ENCODE measurements at regions not wholly inside any gene's neighbourhood (a gene's known extent, or its start where the extent isn't known, plus 50 kb on each side); places are given as distances from the start of the nearest gene placed in this dataset.

DNA sequence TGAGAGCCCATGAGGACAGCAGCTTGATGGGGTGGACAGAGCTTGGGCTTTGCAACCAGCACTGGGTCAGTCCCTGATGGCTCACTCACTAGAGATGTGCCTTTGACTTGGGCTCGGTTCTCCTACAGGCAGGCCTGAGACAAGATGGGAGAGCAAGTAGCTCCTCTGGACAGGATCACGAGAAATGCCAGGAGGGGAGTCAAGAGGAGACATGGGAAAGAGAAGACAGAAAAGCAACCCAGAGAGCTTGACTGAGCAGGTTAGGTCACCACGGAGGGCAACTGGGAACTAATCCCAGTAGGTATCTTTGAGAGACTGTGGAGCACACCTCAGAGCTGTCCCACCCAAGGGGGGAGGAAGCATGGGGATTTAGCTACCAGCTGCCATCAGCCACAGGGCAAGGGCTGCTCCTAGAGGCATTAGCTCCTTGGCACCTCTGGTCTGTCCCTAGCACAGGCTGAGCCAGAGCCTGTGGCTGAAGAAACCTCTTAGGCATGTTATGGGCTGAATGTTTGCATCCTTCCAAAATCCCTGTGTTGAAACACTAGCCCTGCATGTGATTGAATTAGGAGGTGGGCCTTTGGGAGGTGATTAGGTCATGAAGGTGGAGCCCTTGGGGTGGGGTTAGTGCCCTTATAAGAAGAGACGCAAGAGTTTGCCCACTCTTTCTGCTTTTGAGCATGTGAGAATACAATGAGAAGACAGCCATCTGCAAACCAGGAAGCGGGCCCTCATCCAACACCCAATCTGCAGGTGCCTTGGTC, 145.6 kb downstream of the SMIM20 start:
- Histone ChIP-seq H3K4me1 (no peaks in the 10 kb centered on the region), H3K4me3 (no peak overlapping the region), H3K4me2 (no peak overlapping the region), H3K9me3 (no peaks in the 10 kb centered on the region), H3K27ac (no peak overlapping the region)
- ATAC-seq (no peak), FAIRE-seq (no peak), DNase-seq (ENCODE audit: low read depth in 1 of 2, low spot score in 1 of 2) (no peak)
- ChIA-PET POLR2A (no interaction called here), CTCF (interaction anchor here (1.2 kb wide), 1 partner anchor 71 kb away, joined by 4 read pairs; no protein-coding TSS in a partner anchor)
- WGBS (ENCODE audit: missing lambda C conversion rate), result 66% methylated on average over 4 of the region's 5 CpGs
- TF ChIP-seq SMC3 (IDR thresholded peaks at IDR 0.05) (no peak), HOXB13 (CRISPR knock-in tag; IDR thresholded peaks at IDR 0.05; ENCODE audit: low read depth) (no peak), CHD2 (IDR thresholded peaks at IDR 0.05; ENCODE audit: low read length, partially characterized antibody) (no peak), CEBPB (IDR thresholded peaks at IDR 0.05) (no peak), MYC (IDR thresholded peaks at IDR 0.05; ENCODE audit: borderline replicate concordance, low read length) (no peak), JUNB (IDR thresholded peaks at IDR 0.05) (no peak), CBX2 (IDR thresholded peaks at IDR 0.05; ENCODE audit: borderline replicate concordance, low read depth) (no peak), RFX5 (IDR thresholded peaks at IDR 0.05) (no peak), EHMT2 (IDR thresholded peaks at IDR 0.05; ENCODE audit: low read depth) (no peak), POLR2A (IDR thresholded peaks at IDR 0.05; ENCODE audit: low read length) (no peak), BHLHE40 (IDR thresholded peaks at IDR 0.05; ENCODE audit: low read depth, low read length) (no peak), EP300 (IDR thresholded peaks at IDR 0.05) (no peak), NR3C1 (IDR thresholded peaks at IDR 0.05) (no peak), ESRRA (IDR thresholded peaks at IDR 0.05; ENCODE audit: borderline replicate concordance, low read length) (no peak)
- TF ChIP-seq, protein P1, sequence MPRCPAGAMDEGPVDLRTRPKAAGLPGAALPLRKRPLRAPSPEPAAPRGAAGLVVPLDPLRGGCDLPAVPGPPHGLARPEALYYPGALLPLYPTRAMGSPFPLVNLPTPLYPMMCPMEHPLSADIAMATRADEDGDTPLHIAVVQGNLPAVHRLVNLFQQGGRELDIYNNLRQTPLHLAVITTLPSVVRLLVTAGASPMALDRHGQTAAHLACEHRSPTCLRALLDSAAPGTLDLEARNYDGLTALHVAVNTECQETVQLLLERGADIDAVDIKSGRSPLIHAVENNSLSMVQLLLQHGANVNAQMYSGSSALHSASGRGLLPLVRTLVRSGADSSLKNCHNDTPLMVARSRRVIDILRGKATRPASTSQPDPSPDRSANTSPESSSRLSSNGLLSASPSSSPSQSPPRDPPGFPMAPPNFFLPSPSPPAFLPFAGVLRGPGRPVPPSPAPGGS (IDR thresholded peaks at IDR 0.05), result no peak
- TF ChIP-seq, protein P2, sequence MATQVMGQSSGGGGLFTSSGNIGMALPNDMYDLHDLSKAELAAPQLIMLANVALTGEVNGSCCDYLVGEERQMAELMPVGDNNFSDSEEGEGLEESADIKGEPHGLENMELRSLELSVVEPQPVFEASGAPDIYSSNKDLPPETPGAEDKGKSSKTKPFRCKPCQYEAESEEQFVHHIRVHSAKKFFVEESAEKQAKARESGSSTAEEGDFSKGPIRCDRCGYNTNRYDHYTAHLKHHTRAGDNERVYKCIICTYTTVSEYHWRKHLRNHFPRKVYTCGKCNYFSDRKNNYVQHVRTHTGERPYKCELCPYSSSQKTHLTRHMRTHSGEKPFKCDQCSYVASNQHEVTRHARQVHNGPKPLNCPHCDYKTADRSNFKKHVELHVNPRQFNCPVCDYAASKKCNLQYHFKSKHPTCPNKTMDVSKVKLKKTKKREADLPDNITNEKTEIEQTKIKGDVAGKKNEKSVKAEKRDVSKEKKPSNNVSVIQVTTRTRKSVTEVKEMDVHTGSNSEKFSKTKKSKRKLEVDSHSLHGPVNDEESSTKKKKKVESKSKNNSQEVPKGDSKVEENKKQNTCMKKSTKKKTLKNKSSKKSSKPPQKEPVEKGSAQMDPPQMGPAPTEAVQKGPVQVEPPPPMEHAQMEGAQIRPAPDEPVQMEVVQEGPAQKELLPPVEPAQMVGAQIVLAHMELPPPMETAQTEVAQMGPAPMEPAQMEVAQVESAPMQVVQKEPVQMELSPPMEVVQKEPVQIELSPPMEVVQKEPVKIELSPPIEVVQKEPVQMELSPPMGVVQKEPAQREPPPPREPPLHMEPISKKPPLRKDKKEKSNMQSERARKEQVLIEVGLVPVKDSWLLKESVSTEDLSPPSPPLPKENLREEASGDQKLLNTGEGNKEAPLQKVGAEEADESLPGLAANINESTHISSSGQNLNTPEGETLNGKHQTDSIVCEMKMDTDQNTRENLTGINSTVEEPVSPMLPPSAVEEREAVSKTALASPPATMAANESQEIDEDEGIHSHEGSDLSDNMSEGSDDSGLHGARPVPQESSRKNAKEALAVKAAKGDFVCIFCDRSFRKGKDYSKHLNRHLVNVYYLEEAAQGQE (IDR thresholded peaks at IDR 0.05), result no peak

DNA sequence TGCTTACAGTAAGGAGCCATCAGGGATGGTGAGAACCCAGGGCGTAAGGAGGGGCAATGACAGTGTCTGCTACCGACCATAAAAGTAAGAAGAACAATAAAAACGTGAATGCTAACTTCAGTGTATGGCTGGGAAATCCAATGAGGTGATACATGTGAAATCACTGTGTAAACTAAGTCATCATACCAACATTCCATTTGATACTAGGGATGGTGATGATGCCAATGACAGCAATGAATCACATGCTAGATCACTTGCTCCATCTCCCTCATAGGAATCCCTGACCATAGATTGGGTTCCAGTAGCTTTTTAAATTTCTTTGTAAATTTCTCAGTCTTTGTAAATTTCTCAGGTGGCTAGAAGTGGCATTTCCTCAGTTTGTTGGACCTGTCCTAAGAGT, 146.3 kb downstream of the SMIM20 start:
- CTCF ChIA-PET, result interaction anchor here (0.6 kb wide), 1 partner anchor 242 kb away, joined by 4 read pairs; no protein-coding TSS in a partner anchor

DNA sequence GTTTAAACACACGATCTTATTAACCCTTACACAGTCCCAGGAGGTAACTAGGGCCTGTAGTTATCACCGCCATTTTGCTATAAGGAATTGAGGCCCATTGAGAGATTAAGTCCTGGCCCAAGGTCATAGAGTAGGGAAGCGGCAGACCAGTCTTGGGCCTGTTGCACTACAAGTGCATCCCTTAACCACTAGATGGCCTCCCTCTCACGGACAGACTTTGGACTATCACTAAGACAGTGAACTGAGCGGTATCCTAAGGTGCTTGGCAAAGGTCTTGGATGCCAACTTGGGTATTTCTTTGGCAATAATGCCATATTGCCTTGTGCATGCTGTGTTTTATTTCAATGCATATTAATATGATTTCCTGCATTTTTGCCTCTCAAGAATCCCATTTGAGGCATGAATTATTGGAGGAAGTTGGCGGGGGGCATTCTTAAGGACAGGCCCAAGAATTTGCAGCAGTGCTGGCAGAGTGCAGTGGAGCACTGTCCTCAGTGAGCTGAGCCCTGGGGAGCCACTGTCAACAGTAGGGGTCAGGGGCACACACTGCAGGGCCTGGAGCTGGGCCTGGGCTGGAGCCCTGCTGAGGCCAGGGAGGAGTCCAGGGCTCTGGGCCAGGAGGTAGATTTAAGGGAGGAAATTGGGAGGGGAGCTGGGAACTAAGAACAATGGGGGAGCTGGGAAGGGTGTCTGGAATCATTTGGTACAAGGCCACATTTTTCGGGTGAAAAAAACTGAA, 147.4 kb downstream of the SMIM20 start:
- Histone ChIP-seq H3K9me3 (no peaks in the 10 kb centered on the region), H3K4me2 (no peak overlapping the region), H3K4me1 (no peaks in the 10 kb centered on the region), H3K4me3 (no peak overlapping the region), H3K27ac (no peak overlapping the region)
- peak; percentile 81 to 91; a peak in 5 of 6 replicates for ATAC-seq
- ChIA-PET CTCF (interaction anchor here (0.6 to 1.4 kb wide), 5 partner anchors 8 to 351 kb away, joined by 3 to 4 read pairs (median 3); no protein-coding TSS in a partner anchor), POLR2A (no interaction called here)
- 38% methylated on average over 5 of the region's 7 CpGs for WGBS (ENCODE audit: missing lambda C conversion rate)
- no peak for FAIRE-seq
- DNase-seq (ENCODE audit: low read depth in 1 of 2, low spot score in 1 of 2), result peak; percentile 15 to 56
- TF ChIP-seq, protein P3, sequence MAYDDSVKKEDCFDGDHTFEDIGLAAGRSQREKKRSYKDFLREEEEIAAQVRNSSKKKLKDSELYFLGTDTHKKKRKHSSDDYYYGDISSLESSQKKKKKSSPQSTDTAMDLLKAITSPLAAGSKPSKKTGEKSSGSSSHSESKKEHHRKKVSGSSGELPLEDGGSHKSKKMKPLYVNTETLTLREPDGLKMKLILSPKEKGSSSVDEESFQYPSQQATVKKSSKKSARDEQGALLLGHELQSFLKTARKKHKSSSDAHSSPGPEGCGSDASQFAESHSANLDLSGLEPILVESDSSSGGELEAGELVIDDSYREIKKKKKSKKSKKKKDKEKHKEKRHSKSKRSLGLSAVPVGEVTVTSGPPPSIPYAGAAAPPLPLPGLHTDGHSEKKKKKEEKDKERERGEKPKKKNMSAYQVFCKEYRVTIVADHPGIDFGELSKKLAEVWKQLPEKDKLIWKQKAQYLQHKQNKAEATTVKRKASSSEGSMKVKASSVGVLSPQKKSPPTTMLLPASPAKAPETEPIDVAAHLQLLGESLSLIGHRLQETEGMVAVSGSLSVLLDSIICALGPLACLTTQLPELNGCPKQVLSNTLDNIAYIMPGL (CRISPR knock-in tag; IDR thresholded peaks at IDR 0.05; ENCODE audit: borderline replicate concordance), result no peak
- TF ChIP-seq, protein P4, sequence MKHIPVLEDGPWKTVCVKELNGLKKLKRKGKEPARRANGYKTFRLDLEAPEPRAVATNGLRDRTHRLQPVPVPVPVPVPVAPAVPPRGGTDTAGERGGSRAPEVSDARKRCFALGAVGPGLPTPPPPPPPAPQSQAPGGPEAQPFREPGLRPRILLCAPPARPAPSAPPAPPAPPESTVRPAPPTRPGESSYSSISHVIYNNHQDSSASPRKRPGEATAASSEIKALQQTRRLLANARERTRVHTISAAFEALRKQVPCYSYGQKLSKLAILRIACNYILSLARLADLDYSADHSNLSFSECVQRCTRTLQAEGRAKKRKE (CRISPR knock-in tag; IDR thresholded peaks at IDR 0.05; ENCODE audit: low read depth), result no peak
- TF ChIP-seq, protein P5, sequence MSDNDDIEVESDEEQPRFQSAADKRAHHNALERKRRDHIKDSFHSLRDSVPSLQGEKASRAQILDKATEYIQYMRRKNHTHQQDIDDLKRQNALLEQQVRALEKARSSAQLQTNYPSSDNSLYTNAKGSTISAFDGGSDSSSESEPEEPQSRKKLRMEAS (IDR thresholded peaks at IDR 0.05), result no peak
- TF ChIP-seq HOXA7 (CRISPR knock-in tag; IDR thresholded peaks at IDR 0.05), result no peak
- TF ChIP-seq POLR2A (IDR thresholded peaks at IDR 0.05; ENCODE audit: low read length), result no peak
- TF ChIP-seq HOXB5 (CRISPR knock-in tag; IDR thresholded peaks at IDR 0.05), result no peak
- TF ChIP-seq PHF8 (IDR thresholded peaks at IDR 0.05; ENCODE audit: borderline replicate concordance, low read depth), result no peak
- TF ChIP-seq, protein P6, sequence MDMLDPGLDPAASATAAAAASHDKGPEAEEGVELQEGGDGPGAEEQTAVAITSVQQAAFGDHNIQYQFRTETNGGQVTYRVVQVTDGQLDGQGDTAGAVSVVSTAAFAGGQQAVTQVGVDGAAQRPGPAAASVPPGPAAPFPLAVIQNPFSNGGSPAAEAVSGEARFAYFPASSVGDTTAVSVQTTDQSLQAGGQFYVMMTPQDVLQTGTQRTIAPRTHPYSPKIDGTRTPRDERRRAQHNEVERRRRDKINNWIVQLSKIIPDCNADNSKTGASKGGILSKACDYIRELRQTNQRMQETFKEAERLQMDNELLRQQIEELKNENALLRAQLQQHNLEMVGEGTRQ (IDR thresholded peaks at IDR 0.05), result no peak

More for the DNA sequence above, 146.3 kb downstream of the SMIM20 start:
- Histone ChIP-seq H3K4me2 (no peak overlapping the region), H3K27ac (no peak overlapping the region), H3K4me1 (no peaks in the 10 kb centered on the region), H3K9me3 (no peaks in the 10 kb centered on the region), H3K4me3 (no peak overlapping the region)
- TF ChIP-seq MAFK (IDR thresholded peaks at IDR 0.05; ENCODE audit: partially characterized antibody) (no peak), RARB (CRISPR knock-in tag; IDR thresholded peaks at IDR 0.05) (no peak), HDAC2 (IDR thresholded peaks at IDR 0.05) (no peak), CHD4 (IDR thresholded peaks at IDR 0.05; ENCODE audit: borderline replicate concordance) (no peak)
- FAIRE-seq, result no peak
- 28% methylated on average over 3 of the region's 3 CpGs for WGBS (ENCODE audit: missing lambda C conversion rate)
- POLR2A ChIA-PET, result no interaction called here
- ATAC-seq, result no peak
- DNase-seq (ENCODE audit: low read depth in 1 of 2, low spot score in 1 of 2), result no peak
